Activated CD8-positive, alpha-beta T cell treated with anti-CD3 and anti-CD28 coated beads for 36 hours (primary cell): ENCODE measurements at regions not wholly inside any gene's neighbourhood (a gene's known extent, or its start where the extent isn't known, plus 50 kb on each side); places are given as distances from the start of the nearest gene placed in this dataset.

Experiments used
- ATAC-seq: fragments of 200-7000 bp; cut with Tn5 transposase; one replicate; pipeline ENCODE4 v1.10.0; 2021; ENCODE audit warnings: mild to moderate bottlenecking, moderate library complexity
- CTCF ChIA-PET: fragments of 350-600 bp; sonication (Branson Sonifier 250); formaldehyde crosslinking; loops from one replicate; lab custom pipeline; 2021; ENCODE audit warnings: antibody characterized with exemption; lab: Charles Lee
- POLR2A ChIA-PET: fragments of 350-600 bp; sonication (Branson Sonifier 250); formaldehyde crosslinking; loops from one replicate; lab custom pipeline; 2021; ENCODE audit warnings: antibody characterized with exemption; lab: Charles Lee
- DNase-seq: peaks from one replicate; pipeline ENCODE4 v3.0.0-alpha.2; 2020
- H3K27ac Mint-ChIP-seq: one replicate; pipeline ENCODE4 v1.8.0; 2021; ENCODE audit warnings: mild to moderate bottlenecking, mixed read lengths
- H3K27me3 Mint-ChIP-seq: one replicate; pipeline ENCODE4 v1.8.0; 2021; ENCODE audit warnings: mixed read lengths
- H3K36me3 Mint-ChIP-seq: one replicate; pipeline ENCODE4 v1.8.0; 2021; ENCODE audit warnings: low read depth, mixed read lengths
- H3K4me1 Mint-ChIP-seq: one replicate; pipeline ENCODE4 v1.8.0; 2021; ENCODE audit warnings: low read depth, mixed read lengths
- H3K4me3 Mint-ChIP-seq: one replicate; pipeline ENCODE4 v1.8.0; 2021; ENCODE audit warnings: mild to moderate bottlenecking, moderate library complexity, mixed read lengths
- H3K9me3 Mint-ChIP-seq: one replicate; pipeline ENCODE4 v1.8.0; 2021; ENCODE audit warnings: mixed read lengths
- CTCF ChIP-seq: fragments of 200-600 bp; IDR thresholded peaks from one replicate; pipeline ENCODE4 v1.8.0; 2022; ENCODE audit warnings: antibody characterized with exemption, mild to moderate bottlenecking
- intact Hi-C: fragments of 100-400 bp; cut with micrococcal nuclease; formaldehyde crosslinking; loops from one replicate; pipeline ENCODE4 v1.10.0; 2022

- POLR2A ChIA-PET = no interaction called here
- DNase-seq (no peak), ATAC-seq (no peak)
- H3K4me1 Mint-ChIP-seq = no peaks in the 10 kb centered on the region
- TF ChIP-seq CTCF = no peak
- H3K27me3 Mint-ChIP-seq = no peaks in the 10 kb centered on the region
- CTCF ChIA-PET = no interaction called here
- H3K27ac Mint-ChIP-seq = no peak overlapping the region
- no peak overlapping the region for H3K4me3 Mint-ChIP-seq
- H3K9me3 Mint-ChIP-seq = peaks cover 3% of the 10 kb centered on the region
- no peaks in the 10 kb centered on the region for H3K36me3 Mint-ChIP-seq
- intact Hi-C loops = no loop called here
Measured at GRCh38 chr7:54967377-54967776, 51.4 kb upstream of the EGFR start.

GRCh38 chr7:54968018-54968417, 50.8 kb upstream of the EGFR start:
- H3K27me3 Mint-ChIP-seq = peaks cover 1% of the 10 kb centered on the region
- H3K4me1 Mint-ChIP-seq = no peaks in the 10 kb centered on the region
- POLR2A ChIA-PET = no interaction called here
- CTCF ChIA-PET = no interaction called here
- DNase-seq = no peak
- TF ChIP-seq CTCF = no peak
- peaks cover 6% of the 10 kb centered on the region for H3K9me3 Mint-ChIP-seq
- intact Hi-C loops = no loop called here
- no peak for ATAC-seq
- H3K4me3 Mint-ChIP-seq = no peak overlapping the region
- H3K27ac Mint-ChIP-seq = no peak overlapping the region
- H3K36me3 Mint-ChIP-seq = no peaks in the 10 kb centered on the region
